ENCODE measurements at regions not wholly inside any gene's neighbourhood (a gene's known extent, or its start where the extent isn't known, plus 50 kb on each side); places are given as distances from the start of the nearest gene placed in this dataset.

DNA sequence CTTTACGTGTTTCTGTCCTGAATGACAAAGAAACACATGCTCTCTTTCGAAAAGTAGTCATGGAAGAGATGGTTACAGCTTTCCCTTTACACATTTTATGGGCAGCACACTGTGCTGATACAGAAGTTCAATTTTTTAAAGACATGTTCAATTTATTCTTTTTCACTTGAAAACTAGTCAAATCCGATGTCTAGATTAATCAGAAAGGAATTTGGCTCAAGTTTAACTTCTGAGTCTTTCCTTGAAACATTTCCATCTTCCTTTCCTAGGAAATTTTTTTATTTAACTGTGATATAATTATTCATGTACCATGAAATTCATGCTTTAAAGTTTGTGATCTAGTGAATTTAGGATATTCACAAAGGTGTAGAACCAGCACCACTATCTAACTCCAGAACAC, 360.1 kb downstream of the TNS3 start:
- TF ChIP-seq, protein P1, sequence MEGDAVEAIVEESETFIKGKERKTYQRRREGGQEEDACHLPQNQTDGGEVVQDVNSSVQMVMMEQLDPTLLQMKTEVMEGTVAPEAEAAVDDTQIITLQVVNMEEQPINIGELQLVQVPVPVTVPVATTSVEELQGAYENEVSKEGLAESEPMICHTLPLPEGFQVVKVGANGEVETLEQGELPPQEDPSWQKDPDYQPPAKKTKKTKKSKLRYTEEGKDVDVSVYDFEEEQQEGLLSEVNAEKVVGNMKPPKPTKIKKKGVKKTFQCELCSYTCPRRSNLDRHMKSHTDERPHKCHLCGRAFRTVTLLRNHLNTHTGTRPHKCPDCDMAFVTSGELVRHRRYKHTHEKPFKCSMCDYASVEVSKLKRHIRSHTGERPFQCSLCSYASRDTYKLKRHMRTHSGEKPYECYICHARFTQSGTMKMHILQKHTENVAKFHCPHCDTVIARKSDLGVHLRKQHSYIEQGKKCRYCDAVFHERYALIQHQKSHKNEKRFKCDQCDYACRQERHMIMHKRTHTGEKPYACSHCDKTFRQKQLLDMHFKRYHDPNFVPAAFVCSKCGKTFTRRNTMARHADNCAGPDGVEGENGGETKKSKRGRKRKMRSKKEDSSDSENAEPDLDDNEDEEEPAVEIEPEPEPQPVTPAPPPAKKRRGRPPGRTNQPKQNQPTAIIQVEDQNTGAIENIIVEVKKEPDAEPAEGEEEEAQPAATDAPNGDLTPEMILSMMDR (IDR thresholded peaks at IDR 0.05; ENCODE audit: low read depth, low read length) = no peak
- no peak for DNase-seq (ENCODE audit: low read depth in 2 of 2)
- H3K4me3 ChIP-seq (replicated peaks in 1 of 2; ENCODE audit: low read depth in 2 of 2, low read length in 2 of 2) = no peak overlapping the region

DNA sequence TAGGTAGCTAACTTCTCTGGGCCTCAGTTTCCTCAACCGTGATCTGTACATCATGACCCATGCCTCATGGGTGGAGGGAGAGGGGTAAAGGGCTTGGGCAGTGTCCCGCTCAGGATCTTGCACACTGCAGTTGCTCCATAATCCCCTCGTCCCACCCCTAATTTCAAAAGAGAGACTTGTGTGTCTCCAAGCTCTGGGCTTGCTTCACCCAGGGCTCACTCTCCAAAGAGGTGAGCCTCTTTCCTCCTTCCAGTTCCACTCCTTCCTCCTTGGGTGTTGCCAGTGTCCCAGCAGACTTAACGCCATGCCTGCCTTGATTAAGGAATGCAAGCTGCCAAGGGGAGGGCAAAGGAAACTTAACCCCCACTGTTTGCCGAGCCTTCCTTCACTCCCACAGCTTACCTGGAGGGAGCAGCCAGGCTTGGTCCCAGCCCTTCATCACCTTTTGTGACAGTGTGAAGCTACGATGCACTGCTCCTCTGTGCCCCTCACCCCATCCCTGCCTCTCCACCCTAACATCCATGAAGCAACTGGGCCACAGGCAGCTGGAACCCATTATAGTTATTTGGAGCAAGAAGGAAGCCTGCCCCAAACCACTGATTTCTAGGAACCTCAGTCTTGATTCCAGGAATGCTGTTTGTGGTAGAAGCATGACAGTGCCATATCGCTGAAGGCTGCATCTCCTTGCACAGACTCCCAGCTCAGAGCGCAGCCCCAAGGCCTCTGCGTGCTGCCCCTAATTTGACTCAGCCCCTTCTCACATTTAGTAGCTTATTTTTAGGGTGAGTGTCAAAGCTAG, 363.3 kb downstream of the TNS3 start:
- no peak overlapping the region for H3K4me3 ChIP-seq (replicated peaks in 1 of 2; ENCODE audit: low read depth in 2 of 2, low read length in 2 of 2)
- no peak for DNase-seq (ENCODE audit: low read depth in 2 of 2)
- TF ChIP-seq, protein P1 (IDR thresholded peaks at IDR 0.05; ENCODE audit: low read depth, low read length) = no peak

DNA sequence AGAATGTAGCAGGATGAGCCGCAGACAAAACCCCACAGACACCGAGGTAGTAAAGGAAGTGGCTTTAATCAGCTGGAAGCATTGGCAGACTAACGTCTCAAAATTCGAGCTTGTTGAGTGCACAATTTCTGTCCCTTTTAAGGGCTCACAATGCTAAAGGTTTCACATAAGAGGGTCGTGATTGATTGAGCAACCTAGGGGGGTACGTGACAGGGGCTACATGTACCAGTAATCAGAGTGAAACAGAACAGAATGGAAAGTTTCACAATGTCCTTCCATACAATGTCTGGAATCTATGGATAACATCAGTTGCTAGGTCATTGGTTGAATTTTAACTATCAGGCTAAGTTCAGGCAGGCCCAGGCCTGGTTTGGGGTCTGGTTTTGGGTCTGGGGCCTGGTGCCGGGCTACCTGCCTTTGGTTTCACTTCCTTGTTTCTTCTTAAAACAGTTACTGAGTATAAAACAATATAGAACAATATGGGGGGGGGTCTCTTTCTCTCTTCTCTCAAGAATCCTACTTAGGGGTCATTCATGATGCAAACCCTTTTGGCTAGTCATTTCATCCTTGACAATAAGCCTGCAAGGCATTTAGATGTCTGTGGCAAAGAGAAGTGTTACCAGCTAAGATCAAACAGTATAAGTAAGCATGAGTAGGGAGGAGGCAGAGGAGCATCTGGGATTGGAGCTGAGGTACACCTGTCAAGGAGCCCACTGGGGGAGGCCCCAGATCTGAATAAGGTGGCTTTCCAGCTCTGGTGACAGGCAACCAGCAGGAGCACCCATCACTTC, 364.1 kb downstream of the TNS3 start:
- H3K4me3 ChIP-seq (replicated peaks in 1 of 2; ENCODE audit: low read depth in 2 of 2, low read length in 2 of 2) = no peak overlapping the region
- DNase-seq (ENCODE audit: low read depth in 2 of 2) = no peak
- TF ChIP-seq, protein P1 (IDR thresholded peaks at IDR 0.05; ENCODE audit: low read depth, low read length) = no peak

GRCh38 chr7:47217086-47217485, 364.8 kb downstream of the TNS3 start:
- H3K4me3 ChIP-seq (replicated peaks in 1 of 2; ENCODE audit: low read depth in 2 of 2, low read length in 2 of 2) = no peak overlapping the region
- no peak for DNase-seq (ENCODE audit: low read depth in 2 of 2)
- TF ChIP-seq, protein P1 (IDR thresholded peaks at IDR 0.05; ENCODE audit: low read depth, low read length) = no peak

- DNase-seq (ENCODE audit: low read depth in 2 of 2) = no peak
- H3K4me3 ChIP-seq (replicated peaks in 1 of 2; ENCODE audit: low read depth in 2 of 2, low read length in 2 of 2) = no peak overlapping the region
- TF ChIP-seq, protein P1 (IDR thresholded peaks at IDR 0.05; ENCODE audit: low read depth, low read length) = no peak
Measured at GRCh38 chr7:47216439-47216838, 365.5 kb downstream of the TNS3 start.

DNA sequence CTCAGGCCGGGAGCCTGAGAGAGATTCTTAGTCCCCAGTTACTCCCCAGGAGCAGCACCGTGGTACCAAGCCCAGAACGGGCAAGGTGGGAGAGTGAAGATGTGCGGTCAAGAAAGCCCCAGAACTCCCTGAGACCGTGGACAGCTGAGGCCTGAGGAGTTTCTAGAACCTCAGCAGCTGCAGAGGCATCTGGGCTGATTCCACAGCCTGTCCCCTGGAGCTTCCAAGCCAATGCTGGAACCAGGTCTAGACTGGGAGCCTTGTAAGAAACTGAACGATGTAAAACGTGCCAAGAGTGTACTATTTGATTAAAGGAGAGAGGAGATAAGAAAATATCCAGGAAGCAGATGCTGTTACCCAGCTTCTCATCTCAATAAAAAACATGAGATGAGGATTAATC, 366.3 kb downstream of the TNS3 start:
- no peak overlapping the region for H3K4me3 ChIP-seq (replicated peaks in 1 of 2; ENCODE audit: low read depth in 2 of 2, low read length in 2 of 2)
- TF ChIP-seq, protein P1 (IDR thresholded peaks at IDR 0.05; ENCODE audit: low read depth, low read length) = no peak
- DNase-seq (ENCODE audit: low read depth in 2 of 2) = no peak
